ENCODE measurements at regions not wholly inside any gene's neighbourhood (a gene's known extent, or its start where the extent isn't known, plus 50 kb on each side); places are given as distances from the start of the nearest gene placed in this dataset.

- Histone ChIP-seq H4K20me1 (ENCODE audit: low read length) (no peaks in the 10 kb centered on the region), H3K9ac (ENCODE audit: low read length) (no peak overlapping the region), H3K27me3 (ENCODE audit: low read length) (no peaks in the 10 kb centered on the region), H2AFZ (ENCODE audit: low read length) (no peak overlapping the region), H3K27ac (ENCODE audit: low read length) (no peak overlapping the region), H3K4me3 (ENCODE audit: low read length) (no peak overlapping the region), H3K4me1 (ENCODE audit: insufficient read depth, low read length) (no peaks in the 10 kb centered on the region), H3F3A (ENCODE audit: low read length, unreplicated experiment) (no peaks in the 10 kb centered on the region), H3K79me2 (ENCODE audit: low read length) (no peaks in the 10 kb centered on the region), H3K9me2 (replicated peaks; ENCODE audit: low read length) (no peaks in the 10 kb centered on the region), H3K36me3 (ENCODE audit: low read depth, low read length) (no peaks in the 10 kb centered on the region), H3K4me2 (ENCODE audit: low read length) (no peak overlapping the region), H3K9me3 (ENCODE audit: low read length) (no peaks in the 10 kb centered on the region)
- BruUV-seq (replicated peaks), result no TSS peak
- CTCF ChIA-PET, result no interaction called here
- intact Hi-C loops (cut with micrococcal nuclease), result no loop called here
- ATAC-seq, result no peak
- no peak for DNase-seq
- no peak for TF ChIP-seq CTCF (conservative IDR thresholded peaks at IDR 0.05; ENCODE audit: low read depth, low read length)
- no peak for TF ChIP-seq EZH2 (IDR thresholded peaks at IDR 0.05; ENCODE audit: low read length, unreplicated experiment)
- no peak for TF ChIP-seq EZH2phosphoT487 (IDR thresholded peaks at IDR 0.05; ENCODE audit: borderline replicate concordance, low read length)
- POLR2A ChIA-PET (ENCODE audit: unreplicated experiment), result no interaction called here
Observed at GRCh38 chr12:33669349-33669748, 229.7 kb upstream of the SYT10 start.

GRCh38 chr12:33670284-33670683, 230.7 kb upstream of the SYT10 start:
- no peak overlapping the region for H3K4me3 ChIP-seq (ENCODE audit: low read length)
- H3K36me3 ChIP-seq (ENCODE audit: low read depth, low read length), result no peaks in the 10 kb centered on the region
- H3K27ac ChIP-seq (ENCODE audit: low read length), result no peak overlapping the region
- DNase-seq (no peak), ATAC-seq (no peak)
- POLR2A ChIA-PET (ENCODE audit: unreplicated experiment), result no interaction called here
- H3K27me3 ChIP-seq (ENCODE audit: low read length), result no peaks in the 10 kb centered on the region
- H3K9me2 ChIP-seq (replicated peaks; ENCODE audit: low read length), result no peaks in the 10 kb centered on the region
- TF ChIP-seq CTCF (conservative IDR thresholded peaks at IDR 0.05; ENCODE audit: low read depth, low read length), result no peak
- TF ChIP-seq EZH2 (IDR thresholded peaks at IDR 0.05; ENCODE audit: low read length, unreplicated experiment), result no peak
- no peak for TF ChIP-seq EZH2phosphoT487 (IDR thresholded peaks at IDR 0.05; ENCODE audit: borderline replicate concordance, low read length)
- no peaks in the 10 kb centered on the region for H3K9me3 ChIP-seq (ENCODE audit: low read length)
- H3K9ac ChIP-seq (ENCODE audit: low read length), result no peak overlapping the region
- H3K4me1 ChIP-seq (ENCODE audit: insufficient read depth, low read length), result no peaks in the 10 kb centered on the region
- no peaks in the 10 kb centered on the region for H3F3A ChIP-seq (ENCODE audit: low read length, unreplicated experiment)
- 0 out of 2 replicates have a peak overlapping the region, but pooled peaks have one; percentile 33 for H3K4me2 ChIP-seq (ENCODE audit: low read length)
- peak overlapping the region; percentile 40; the same call in 1 of the 2 replicates for H2AFZ ChIP-seq (ENCODE audit: low read length)
- no peaks in the 10 kb centered on the region for H4K20me1 ChIP-seq (ENCODE audit: low read length)
- no TSS peak for BruUV-seq (replicated peaks)
- no peaks in the 10 kb centered on the region for H3K79me2 ChIP-seq (ENCODE audit: low read length)
- CTCF ChIA-PET, result no interaction called here
- intact Hi-C loops (cut with micrococcal nuclease), result no loop called here

GRCh38 chr12:33671676-33672075, 232.1 kb upstream of the SYT10 start:
- no peak overlapping the region for H3K9ac ChIP-seq (ENCODE audit: low read length)
- no peaks in the 10 kb centered on the region for H3K9me2 ChIP-seq (replicated peaks; ENCODE audit: low read length)
- no peaks in the 10 kb centered on the region for H3K27me3 ChIP-seq (ENCODE audit: low read length)
- ChIA-PET POLR2A (ENCODE audit: unreplicated experiment) (interaction anchor here (0.6 kb wide), 1 partner anchor 572 kb away, joined by 4 read pairs; no protein-coding TSS in a partner anchor), CTCF (no interaction called here)
- BruUV-seq (replicated peaks), result no TSS peak
- no peaks in the 10 kb centered on the region for H3K9me3 ChIP-seq (ENCODE audit: low read length)
- no peak overlapping the region for H3K4me2 ChIP-seq (ENCODE audit: low read length)
- no peaks in the 10 kb centered on the region for H3F3A ChIP-seq (ENCODE audit: low read length, unreplicated experiment)
- ATAC-seq, result peak; percentile 58
- H2AFZ ChIP-seq (ENCODE audit: low read length), result no peak overlapping the region
- no peaks in the 10 kb centered on the region for H3K4me1 ChIP-seq (ENCODE audit: insufficient read depth, low read length)
- intact Hi-C loops (cut with micrococcal nuclease), result no loop called here
- TF ChIP-seq EZH2 (IDR thresholded peaks at IDR 0.05; ENCODE audit: low read length, unreplicated experiment) (no peak), EZH2phosphoT487 (IDR thresholded peaks at IDR 0.05; ENCODE audit: borderline replicate concordance, low read length) (no peak), CTCF (conservative IDR thresholded peaks at IDR 0.05; ENCODE audit: low read depth, low read length) (no peak)
- H3K27ac ChIP-seq (ENCODE audit: low read length), result no peak overlapping the region
- no peak for DNase-seq
- no peaks in the 10 kb centered on the region for H3K36me3 ChIP-seq (ENCODE audit: low read depth, low read length)
- no peak overlapping the region for H3K4me3 ChIP-seq (ENCODE audit: low read length)
- H4K20me1 ChIP-seq (ENCODE audit: low read length), result no peaks in the 10 kb centered on the region
- no peaks in the 10 kb centered on the region for H3K79me2 ChIP-seq (ENCODE audit: low read length)

All from PC-3 (cell line).